ENCODE measurements at regions not wholly inside any gene's neighbourhood (a gene's known extent, or its start where the extent isn't known, plus 50 kb on each side); places are given as distances from the start of the nearest gene placed in this dataset.
"Not testable (repeated sequence)": the region's sequence is repeated elsewhere in the genome, so short reads cannot be mapped to it uniquely, and the experiment has no call there.

DNA sequence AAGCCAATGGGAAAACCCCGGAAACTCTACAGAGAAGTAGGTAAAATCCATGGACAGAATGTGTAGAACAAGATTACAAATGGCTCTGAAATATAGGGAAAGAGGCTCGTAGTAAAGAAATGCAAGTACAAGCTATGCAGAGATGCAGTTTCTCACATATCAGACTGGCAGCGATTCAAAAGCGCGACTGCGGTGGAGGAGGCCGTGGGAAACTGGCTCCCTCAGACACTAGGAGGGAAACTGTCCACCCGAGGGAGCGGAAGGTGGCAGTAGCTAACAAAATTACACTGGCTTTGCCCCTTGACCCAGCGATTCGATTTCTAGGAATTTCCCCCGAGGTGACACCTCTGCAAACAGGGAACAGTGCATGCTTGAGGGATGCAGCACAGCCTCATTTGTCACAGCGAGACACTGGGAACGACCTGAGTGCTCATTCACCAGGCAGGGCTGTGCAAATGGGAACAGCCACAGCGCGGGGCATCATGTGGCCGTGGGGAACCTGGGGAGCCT lies 349.3 kb downstream of the CNTNAP3B start:
- H3K9ac ChIP-seq (ENCODE audit: insufficient read depth, low read length, poor library complexity, severe bottlenecking); H3K36me3 ChIP-seq (replicated peaks in 1 of 2; ENCODE audit: control insufficient read depth in 1 of 2, insufficient read depth in 2 of 2, low read length in 2 of 2); H3K9me3 Mint-ChIP-seq; H3K27me3 Mint-ChIP-seq (ENCODE audit: low read depth in 3 of 3); H3K4me3 ChIP-seq (replicated peaks in 1 of 3; ENCODE audit: low read depth in 2 of 3, low read length in 3 of 3); H3K4me1 ChIP-seq (ENCODE audit: control insufficient read depth in 1 of 2, insufficient read depth in 2 of 2, low read length in 2 of 2); H2AFZ ChIP-seq (ENCODE audit: insufficient read depth, low read depth, low read length, poor library complexity, severe bottlenecking); H4K20me1 ChIP-seq (ENCODE audit: insufficient read depth, low read length); DNase-seq; H3K4me3 Mint-ChIP-seq; H3K4me1 Mint-ChIP-seq; H3K27me3 ChIP-seq (ENCODE audit: control insufficient read depth in 2 of 2, insufficient read depth in 2 of 2, low read length in 2 of 2); H3K9me3 ChIP-seq (replicated peaks in 1 of 2; ENCODE audit: control insufficient read depth in 1 of 2, insufficient read depth in 1 of 2, low read length in 2 of 2); H3K36me3 Mint-ChIP-seq; H3K79me2 ChIP-seq (ENCODE audit: insufficient read depth, low read length); H3K27ac Mint-ChIP-seq; intact Hi-C loops (cut with micrococcal nuclease); H3K27ac ChIP-seq (ENCODE audit: low read depth in 1 of 2, low read length in 2 of 2); H3K4me2 ChIP-seq (replicated peaks; ENCODE audit: extremely low read depth, low read length, poor library complexity, severe bottlenecking): not testable (repeated sequence)
- no CpG with 5 or more reads among the region's 17 CpGs for WGBS (ENCODE audit: insufficient coverage)

GRCh38 chr9:41779192-41779591 lies 350.0 kb downstream of the CNTNAP3B start:
- H4K20me1 ChIP-seq (ENCODE audit: insufficient read depth, low read length); H3K36me3 ChIP-seq (replicated peaks in 1 of 2; ENCODE audit: control insufficient read depth in 1 of 2, insufficient read depth in 2 of 2, low read length in 2 of 2); H3K27me3 ChIP-seq (ENCODE audit: control insufficient read depth in 2 of 2, insufficient read depth in 2 of 2, low read length in 2 of 2); H3K9me3 Mint-ChIP-seq; H3K27ac Mint-ChIP-seq; H3K4me1 Mint-ChIP-seq; H3K27ac ChIP-seq (ENCODE audit: low read depth in 1 of 2, low read length in 2 of 2); H3K4me1 ChIP-seq (ENCODE audit: control insufficient read depth in 1 of 2, insufficient read depth in 2 of 2, low read length in 2 of 2); H2AFZ ChIP-seq (ENCODE audit: insufficient read depth, low read depth, low read length, poor library complexity, severe bottlenecking); H3K4me3 ChIP-seq (replicated peaks in 1 of 3; ENCODE audit: low read depth in 2 of 3, low read length in 3 of 3); H3K9me3 ChIP-seq (replicated peaks in 1 of 2; ENCODE audit: control insufficient read depth in 1 of 2, insufficient read depth in 1 of 2, low read length in 2 of 2); DNase-seq; H3K4me3 Mint-ChIP-seq; H3K36me3 Mint-ChIP-seq; H3K9ac ChIP-seq (ENCODE audit: insufficient read depth, low read length, poor library complexity, severe bottlenecking); H3K27me3 Mint-ChIP-seq (ENCODE audit: low read depth in 3 of 3); H3K4me2 ChIP-seq (replicated peaks; ENCODE audit: extremely low read depth, low read length, poor library complexity, severe bottlenecking); intact Hi-C loops (cut with micrococcal nuclease); H3K79me2 ChIP-seq (ENCODE audit: insufficient read depth, low read length): not testable (repeated sequence)
- 78% methylated on average over 4 of the region's 15 CpGs for WGBS (ENCODE audit: insufficient coverage)

- H3K79me2 ChIP-seq (ENCODE audit: insufficient read depth, low read length); H3K9me3 ChIP-seq (replicated peaks in 1 of 2; ENCODE audit: control insufficient read depth in 1 of 2, insufficient read depth in 1 of 2, low read length in 2 of 2); H3K36me3 ChIP-seq (replicated peaks in 1 of 2; ENCODE audit: control insufficient read depth in 1 of 2, insufficient read depth in 2 of 2, low read length in 2 of 2); H3K4me1 ChIP-seq (ENCODE audit: control insufficient read depth in 1 of 2, insufficient read depth in 2 of 2, low read length in 2 of 2); H3K36me3 Mint-ChIP-seq; H3K9ac ChIP-seq (ENCODE audit: insufficient read depth, low read length, poor library complexity, severe bottlenecking); H2AFZ ChIP-seq (ENCODE audit: insufficient read depth, low read depth, low read length, poor library complexity, severe bottlenecking); H3K4me1 Mint-ChIP-seq; H3K4me3 ChIP-seq (replicated peaks in 1 of 3; ENCODE audit: low read depth in 2 of 3, low read length in 3 of 3); H3K9me3 Mint-ChIP-seq; H3K27ac ChIP-seq (ENCODE audit: low read depth in 1 of 2, low read length in 2 of 2); H3K4me2 ChIP-seq (replicated peaks; ENCODE audit: extremely low read depth, low read length, poor library complexity, severe bottlenecking); H3K27me3 ChIP-seq (ENCODE audit: control insufficient read depth in 2 of 2, insufficient read depth in 2 of 2, low read length in 2 of 2); H3K27ac Mint-ChIP-seq; DNase-seq; H4K20me1 ChIP-seq (ENCODE audit: insufficient read depth, low read length); H3K4me3 Mint-ChIP-seq; intact Hi-C loops (cut with micrococcal nuclease); H3K27me3 Mint-ChIP-seq (ENCODE audit: low read depth in 3 of 3): not testable (repeated sequence)
- WGBS (ENCODE audit: insufficient coverage) = 100% methylated on average over 2 of the region's 38 CpGs
These were observed 350.6 kb downstream of the CNTNAP3B start for GRCh38 chr9:41778535-41779071.

DNA sequence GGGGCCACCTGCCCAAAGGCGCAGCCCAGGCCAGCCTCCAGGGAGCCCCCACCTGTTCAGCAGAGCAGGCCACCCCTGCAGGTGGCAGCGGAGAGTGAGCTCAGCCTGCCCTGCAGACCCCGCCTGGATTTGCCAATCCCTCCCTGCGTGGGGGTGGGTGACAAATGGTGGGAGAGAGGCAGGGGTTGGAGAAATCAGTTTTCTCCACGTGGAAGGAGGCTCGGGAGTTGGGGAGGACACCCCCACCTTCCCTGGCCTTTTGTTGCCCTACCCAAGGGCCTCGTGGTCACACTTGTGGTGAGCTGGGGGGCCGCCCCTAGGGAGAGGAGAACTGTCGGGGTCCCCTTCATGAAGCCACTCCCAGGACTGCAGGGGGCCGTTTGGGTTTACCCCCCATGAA lies 351.7 kb downstream of the CNTNAP3B start:
- H3K9me3 Mint-ChIP-seq; H4K20me1 ChIP-seq (ENCODE audit: insufficient read depth, low read length); H3K27ac ChIP-seq (ENCODE audit: low read depth in 1 of 2, low read length in 2 of 2); H3K4me1 ChIP-seq (ENCODE audit: control insufficient read depth in 1 of 2, insufficient read depth in 2 of 2, low read length in 2 of 2); H3K27me3 Mint-ChIP-seq (ENCODE audit: low read depth in 3 of 3); H3K36me3 Mint-ChIP-seq; H3K79me2 ChIP-seq (ENCODE audit: insufficient read depth, low read length); H3K4me3 Mint-ChIP-seq; DNase-seq; H2AFZ ChIP-seq (ENCODE audit: insufficient read depth, low read depth, low read length, poor library complexity, severe bottlenecking); H3K9me3 ChIP-seq (replicated peaks in 1 of 2; ENCODE audit: control insufficient read depth in 1 of 2, insufficient read depth in 1 of 2, low read length in 2 of 2); H3K9ac ChIP-seq (ENCODE audit: insufficient read depth, low read length, poor library complexity, severe bottlenecking); H3K27ac Mint-ChIP-seq; H3K4me3 ChIP-seq (replicated peaks in 1 of 3; ENCODE audit: low read depth in 2 of 3, low read length in 3 of 3); H3K27me3 ChIP-seq (ENCODE audit: control insufficient read depth in 2 of 2, insufficient read depth in 2 of 2, low read length in 2 of 2); H3K36me3 ChIP-seq (replicated peaks in 1 of 2; ENCODE audit: control insufficient read depth in 1 of 2, insufficient read depth in 2 of 2, low read length in 2 of 2); H3K4me2 ChIP-seq (replicated peaks; ENCODE audit: extremely low read depth, low read length, poor library complexity, severe bottlenecking); intact Hi-C loops (cut with micrococcal nuclease); H3K4me1 Mint-ChIP-seq: not testable (repeated sequence)
- WGBS (ENCODE audit: insufficient coverage) = no CpG with 5 or more reads among the region's 10 CpGs
